Breast epithelium (tissue), 3 donors: ENCODE measurements at regions not wholly inside any gene's neighbourhood (a gene's known extent, or its start where the extent isn't known, plus 50 kb on each side); places are given as distances from the start of the nearest gene placed in this dataset.

Experiments used
- POLR2A ChIP-seq: fragments of 450-650 bp; IDR thresholded peaks from one replicate; pipeline ENCODE4 v1.6.1; 2016; ENCODE audit warnings: antibody characterized with exemption, mild to moderate bottlenecking, moderate library complexity
- POLR2AphosphoS5 ChIP-seq, 3 donors: sonication (generic); formaldehyde crosslinking; IDR thresholded peaks; one replicate each; pipeline ENCODE4 v1.6.1; 2017; ENCODE audit warnings: antibody characterized with exemption in 3 of 3
- TF ChIP-seq, protein P1 (sequence below), 3 donors: fragments of 450-650 bp; IDR thresholded peaks; one replicate each; pipeline ENCODE4 v1.5.1; 2016 to 2017; ENCODE audit warnings: antibody characterized with exemption in 3 of 3, mild to moderate bottlenecking in 3 of 3, moderate library complexity in 3 of 3

DNA sequence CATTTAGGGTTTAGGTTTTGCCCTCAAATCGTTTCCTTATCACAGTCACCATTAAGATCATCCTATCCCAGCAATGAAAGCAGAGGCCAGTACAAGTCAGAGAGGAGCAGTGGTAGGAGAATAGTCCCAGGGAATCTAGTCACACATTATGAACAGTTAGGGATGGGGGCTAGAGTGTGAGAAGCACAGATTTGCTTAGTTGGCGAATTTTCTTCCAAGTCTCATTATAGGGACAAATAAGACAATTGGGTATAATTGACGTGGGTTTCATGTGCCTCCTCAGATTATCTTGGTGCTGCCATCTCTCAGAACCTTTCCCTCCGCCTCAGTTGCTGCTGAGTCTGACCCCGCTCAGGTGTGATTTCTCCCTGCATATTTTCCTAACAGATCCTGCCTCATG is 407.1 kb downstream of the SQOR start:
- TF ChIP-seq, protein P1, sequence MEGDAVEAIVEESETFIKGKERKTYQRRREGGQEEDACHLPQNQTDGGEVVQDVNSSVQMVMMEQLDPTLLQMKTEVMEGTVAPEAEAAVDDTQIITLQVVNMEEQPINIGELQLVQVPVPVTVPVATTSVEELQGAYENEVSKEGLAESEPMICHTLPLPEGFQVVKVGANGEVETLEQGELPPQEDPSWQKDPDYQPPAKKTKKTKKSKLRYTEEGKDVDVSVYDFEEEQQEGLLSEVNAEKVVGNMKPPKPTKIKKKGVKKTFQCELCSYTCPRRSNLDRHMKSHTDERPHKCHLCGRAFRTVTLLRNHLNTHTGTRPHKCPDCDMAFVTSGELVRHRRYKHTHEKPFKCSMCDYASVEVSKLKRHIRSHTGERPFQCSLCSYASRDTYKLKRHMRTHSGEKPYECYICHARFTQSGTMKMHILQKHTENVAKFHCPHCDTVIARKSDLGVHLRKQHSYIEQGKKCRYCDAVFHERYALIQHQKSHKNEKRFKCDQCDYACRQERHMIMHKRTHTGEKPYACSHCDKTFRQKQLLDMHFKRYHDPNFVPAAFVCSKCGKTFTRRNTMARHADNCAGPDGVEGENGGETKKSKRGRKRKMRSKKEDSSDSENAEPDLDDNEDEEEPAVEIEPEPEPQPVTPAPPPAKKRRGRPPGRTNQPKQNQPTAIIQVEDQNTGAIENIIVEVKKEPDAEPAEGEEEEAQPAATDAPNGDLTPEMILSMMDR (IDR thresholded peaks at IDR 0.05): no peak
- TF ChIP-seq POLR2A (no peak), POLR2AphosphoS5 (IDR thresholded peaks at IDR 0.05) (no peak)
